ENCODE measurements at regions not wholly inside any gene's neighbourhood (a gene's known extent, or its start where the extent isn't known, plus 50 kb on each side); places are given as distances from the start of the nearest gene placed in this dataset.

DNA sequence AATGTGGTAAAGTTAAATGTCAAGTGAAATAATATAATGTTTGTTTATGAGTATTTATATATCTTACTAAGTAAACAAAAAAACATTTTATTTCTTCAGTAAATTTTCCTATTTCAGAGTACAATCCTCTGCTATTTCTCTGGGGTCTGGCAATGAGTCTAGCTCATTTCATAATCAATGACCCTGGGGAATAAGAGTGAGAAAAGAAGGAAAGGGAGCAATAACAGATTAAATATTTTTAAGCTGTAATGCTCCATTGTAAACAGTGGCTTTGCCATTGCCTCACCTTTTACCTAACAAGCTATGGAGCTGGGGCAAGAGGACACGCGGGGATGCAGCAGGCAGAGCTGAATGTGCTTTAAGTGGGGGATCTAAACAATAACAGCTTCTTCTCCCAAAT lies 1071.9 kb downstream of the FLRT2 start:
- intact Hi-C loops (cut with micrococcal nuclease; ENCODE audit: unreplicated experiment), result no loop called here
- Histone ChIP-seq H2AFZ (ENCODE audit: control insufficient read depth, low read depth, low read length) (no peak overlapping the region), H3K36me3 (ENCODE audit: control insufficient read depth in 2 of 2, insufficient read depth in 2 of 2, low read length in 1 of 2) (no peaks in the 10 kb centered on the region), H3K4me2 (ENCODE audit: control insufficient read depth, insufficient read depth) (no peak overlapping the region), H3K9ac (ENCODE audit: control insufficient read depth, insufficient read depth, low read length) (no peak overlapping the region), H3K27ac (ENCODE audit: control insufficient read depth, insufficient read depth) (no peak overlapping the region), H3K9me3 (replicated peaks; ENCODE audit: control insufficient read depth, insufficient read depth, low read length) (no peaks in the 10 kb centered on the region), H3K4me3 (no peak overlapping the region), H3K4me1 (ENCODE audit: control insufficient read depth, insufficient read depth, low read length) (no peaks in the 10 kb centered on the region), H3K79me2 (ENCODE audit: control insufficient read depth, insufficient read depth, low read length) (no peaks in the 10 kb centered on the region), H3K27me3 (replicated peaks in 1 of 2; ENCODE audit: control insufficient read depth in 2 of 2, insufficient read depth in 2 of 2, low read length in 1 of 2) (no peaks in the 10 kb centered on the region), H4K20me1 (ENCODE audit: control insufficient read depth, insufficient read depth) (no peaks in the 10 kb centered on the region)
- RAD21 ChIA-PET (ENCODE audit: unreplicated experiment), result no interaction called here
- no peak for TF ChIP-seq FOS (IDR thresholded peaks at IDR 0.05; ENCODE audit: borderline replicate concordance, extremely low read depth, insufficient read length)
- TF ChIP-seq, protein P1, sequence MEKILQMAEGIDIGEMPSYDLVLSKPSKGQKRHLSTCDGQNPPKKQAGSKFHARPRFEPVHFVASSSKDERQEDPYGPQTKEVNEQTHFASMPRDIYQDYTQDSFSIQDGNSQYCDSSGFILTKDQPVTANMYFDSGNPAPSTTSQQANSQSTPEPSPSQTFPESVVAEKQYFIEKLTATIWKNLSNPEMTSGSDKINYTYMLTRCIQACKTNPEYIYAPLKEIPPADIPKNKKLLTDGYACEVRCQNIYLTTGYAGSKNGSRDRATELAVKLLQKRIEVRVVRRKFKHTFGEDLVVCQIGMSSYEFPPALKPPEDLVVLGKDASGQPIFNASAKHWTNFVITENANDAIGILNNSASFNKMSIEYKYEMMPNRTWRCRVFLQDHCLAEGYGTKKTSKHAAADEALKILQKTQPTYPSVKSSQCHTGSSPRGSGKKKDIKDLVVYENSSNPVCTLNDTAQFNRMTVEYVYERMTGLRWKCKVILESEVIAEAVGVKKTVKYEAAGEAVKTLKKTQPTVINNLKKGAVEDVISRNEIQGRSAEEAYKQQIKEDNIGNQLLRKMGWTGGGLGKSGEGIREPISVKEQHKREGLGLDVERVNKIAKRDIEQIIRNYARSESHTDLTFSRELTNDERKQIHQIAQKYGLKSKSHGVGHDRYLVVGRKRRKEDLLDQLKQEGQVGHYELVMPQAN (conservative IDR thresholded peaks at IDR 0.05), result no peak
- BruUV-seq (replicated peaks), result no TSS peak
- WGBS (ENCODE audit: insufficient coverage, insufficient replicate concordance, low lambda C conversion rate, missing lambda C conversion rate), result 13% methylated on average over 2 of the region's 2 CpGs
- SMC1A ChIA-PET (ENCODE audit: uncharacterized antibody, unreplicated experiment), result no interaction called here
- in situ Hi-C loops (cut with MboI), result no loop called here
- DNase-seq (ENCODE audit: low read depth, low spot score) (no peak), FAIRE-seq (no peak), ATAC-seq (no peak)
- CTCF ChIA-PET, result interaction anchor here (0.5 kb wide), 1 partner anchor 202 kb away, joined by 3 read pairs; no protein-coding TSS in a partner anchor
- POLR2A ChIA-PET, result interaction anchor here (0.5 kb wide), 1 partner anchor 61 kb away, joined by 3 read pairs; no protein-coding TSS in a partner anchor

GRCh38 chr14:86597279-86597678 lies 1067.3 kb downstream of the FLRT2 start:
- no TSS peak for BruUV-seq (replicated peaks)
- Histone ChIP-seq H3K4me3 (no peak overlapping the region), H3K79me2 (ENCODE audit: control insufficient read depth, insufficient read depth, low read length) (no peaks in the 10 kb centered on the region), H3K27me3 (replicated peaks in 1 of 2; ENCODE audit: control insufficient read depth in 2 of 2, insufficient read depth in 2 of 2, low read length in 1 of 2) (no peaks in the 10 kb centered on the region), H4K20me1 (ENCODE audit: control insufficient read depth, insufficient read depth) (no peaks in the 10 kb centered on the region), H3K27ac (ENCODE audit: control insufficient read depth, insufficient read depth) (no peak overlapping the region), H3K4me1 (ENCODE audit: control insufficient read depth, insufficient read depth, low read length) (no peaks in the 10 kb centered on the region), H2AFZ (ENCODE audit: control insufficient read depth, low read depth, low read length) (no peak overlapping the region), H3K9me3 (replicated peaks; ENCODE audit: control insufficient read depth, insufficient read depth, low read length) (no peaks in the 10 kb centered on the region), H3K4me2 (ENCODE audit: control insufficient read depth, insufficient read depth) (no peak overlapping the region), H3K36me3 (ENCODE audit: control insufficient read depth in 2 of 2, insufficient read depth in 2 of 2, low read length in 1 of 2) (no peaks in the 10 kb centered on the region), H3K9ac (ENCODE audit: control insufficient read depth, insufficient read depth, low read length) (no peak overlapping the region)
- CTCF ChIA-PET, result interaction anchor here (1.5 kb wide), 1 partner anchor 8 kb away, joined by 4 read pairs; no protein-coding TSS in a partner anchor
- FAIRE-seq, result no peak
- RAD21 ChIA-PET (ENCODE audit: unreplicated experiment), result no interaction called here
- SMC1A ChIA-PET (ENCODE audit: uncharacterized antibody, unreplicated experiment), result interaction anchor here (1.2 kb wide), 1 partner anchor 25 kb away, joined by 3 read pairs; no protein-coding TSS in a partner anchor
- in situ Hi-C loops (cut with MboI) (no loop called here), intact Hi-C loops (cut with micrococcal nuclease; ENCODE audit: unreplicated experiment) (no loop called here)
- POLR2A ChIA-PET, result no interaction called here
- WGBS (ENCODE audit: insufficient coverage, insufficient replicate concordance, low lambda C conversion rate, missing lambda C conversion rate), result 25% methylated on average over 4 of the region's 4 CpGs
- ATAC-seq, result no peak
- no peak for DNase-seq (ENCODE audit: low read depth, low spot score)
- TF ChIP-seq STAT3 (IDR thresholded peaks at IDR 0.05; ENCODE audit: low read depth, low read length) (no peak), KLF5 (IDR thresholded peaks at IDR 0.05; ENCODE audit: partially characterized antibody) (no peak), GABPA (IDR thresholded peaks at IDR 0.05; ENCODE audit: low read depth) (no peak), RUNX3 (IDR thresholded peaks at IDR 0.05; ENCODE audit: low read length) (no peak), TCF7 (IDR thresholded peaks at IDR 0.05; ENCODE audit: borderline replicate concordance) (no peak), CREB1 (IDR thresholded peaks at IDR 0.05; ENCODE audit: low read depth) (no peak), SRF (IDR thresholded peaks at IDR 0.05; ENCODE audit: low read depth in 2 of 2, low read length in 2 of 2) (no peak), RCOR1 (conservative IDR thresholded peaks at IDR 0.05; ENCODE audit: low read depth, low read length) (no peak), GATAD2B (conservative IDR thresholded peaks at IDR 0.05; ENCODE audit: low read depth) (no peak), SPI1 (IDR thresholded peaks at IDR 0.05; ENCODE audit: borderline replicate concordance, insufficient read depth, low read depth, low read length) (no peak)
